Breast epithelium (tissue), 4 donors: ENCODE measurements at regions not wholly inside any gene's neighbourhood (a gene's known extent, or its start where the extent isn't known, plus 50 kb on each side); places are given as distances from the start of the nearest gene placed in this dataset.

ENCODE experiments used
- DNase-seq, 2 donors: peaks; one replicate each; pipeline ENCODE4 v3.0.0-alpha.2; 2019; ENCODE audit warnings: low spot score in 2 of 2
- H3K27ac ChIP-seq, 2 donors: fragments of 200-600 bp; sonication (generic) in 1 of 2; one replicate each; pipeline ENCODE4 v1.5.1; 2016 to 2019; ENCODE audit warnings: mild to moderate bottlenecking in 1 of 2
- H3K27me3 ChIP-seq, 2 donors: fragments of 200-600 bp; sonication (generic) in 1 of 2; one replicate each; pipeline versions ENCODE4 v1.5.1 to v1.6.0; 2017 to 2019; ENCODE audit warnings: control low read depth in 1 of 2, mild to moderate bottlenecking in 1 of 2
- H3K36me3 ChIP-seq: fragments of 200-600 bp; one replicate; pipeline ENCODE4 v1.5.1; 2019
- H3K4me1 ChIP-seq, 2 donors: fragments of 200-600 bp; sonication (generic); one replicate each; pipeline ENCODE4 v1.5.1; 2016 to 2019; ENCODE audit warnings: control low read depth in 1 of 2
- H3K4me3 ChIP-seq, 3 donors: fragments of 200-600 bp; sonication (generic); 1 replicate in 2 of 3; 2 replicates in 1 of 3; pipeline ENCODE4 v1.5.1; 2016 to 2019; ENCODE audit warnings: mild to moderate bottlenecking in 3 of 3, moderate library complexity in 2 of 3
- H3K9me3 ChIP-seq, 2 donors: fragments of 200-600 bp; sonication (generic) in 1 of 2; one replicate each; pipeline ENCODE4 v1.5.1; 2016 to 2019; ENCODE audit warnings: control low read depth in 1 of 2
- CTCF ChIP-seq, 3 donors: fragments of 450-650 bp; IDR thresholded peaks; one replicate each; pipeline ENCODE4 v1.5.1; 2016 to 2017; ENCODE audit warnings: antibody characterized with exemption in 3 of 3, mild to moderate bottlenecking in 3 of 3, moderate library complexity in 3 of 3
- POLR2A ChIP-seq: fragments of 450-650 bp; IDR thresholded peaks from one replicate; pipeline ENCODE4 v1.6.1; 2016; ENCODE audit warnings: antibody characterized with exemption, mild to moderate bottlenecking, moderate library complexity
- POLR2AphosphoS5 ChIP-seq, 3 donors: sonication (generic); formaldehyde crosslinking; IDR thresholded peaks; one replicate each; pipeline ENCODE4 v1.6.1; 2017; ENCODE audit warnings: antibody characterized with exemption in 3 of 3
- intact Hi-C: fragments of 100-400 bp; cut with DNase I; formaldehyde crosslinking; loops from one replicate; pipeline ENCODE4 v1.15.1; 2023; ENCODE audit warnings: low total_unique reads

- Histone ChIP-seq H3K27ac (peak overlapping the region; percentile 21 to 30), H3K36me3 (no peaks in the 10 kb centered on the region), H3K4me3 (no peak overlapping the region), H3K4me1 (peaks cover 0 to 3% of the 10 kb centered on the region in 2 donors), H3K27me3 (no peaks in the 10 kb centered on the region), H3K9me3 (no peaks in the 10 kb centered on the region)
- no peak for DNase-seq
- intact Hi-C loops, result no loop called here
- TF ChIP-seq CTCF (IDR thresholded peaks at IDR 0.05), result no peak
Observed at GRCh38 chr13:33723365-33723764, 94.6 kb upstream of the RFC3 start.

GRCh38 chr13:33723772-33724435 is 94.0 kb upstream of the RFC3 start:
- TF ChIP-seq CTCF (IDR thresholded peaks at IDR 0.05) (peak; percentile 61 to 78 (median 75)), POLR2AphosphoS5 (IDR thresholded peaks at IDR 0.05) (peak in 1 of 3 donors; percentile 34), POLR2A (no peak)
- no peaks in the 10 kb centered on the region for H3K36me3 ChIP-seq
- no peaks in the 10 kb centered on the region for H3K9me3 ChIP-seq
- H3K4me3 ChIP-seq, result no peak overlapping the region
- intact Hi-C loops, result no loop called here
- peak; percentile 66 to 78 for DNase-seq
- no peak overlapping the region for H3K27ac ChIP-seq
- H3K4me1 ChIP-seq, result peaks cover 0 to 3% of the 10 kb centered on the region in 2 donors
- no peaks in the 10 kb centered on the region for H3K27me3 ChIP-seq

- no peak for DNase-seq
- H3K4me1 ChIP-seq, result peaks cover 0 to 3% of the 10 kb centered on the region in 2 donors
- intact Hi-C loops, result no loop called here
- H3K4me3 ChIP-seq, result no peak overlapping the region
- no peak overlapping the region for H3K27ac ChIP-seq
- H3K9me3 ChIP-seq, result no peaks in the 10 kb centered on the region
- no peaks in the 10 kb centered on the region for H3K36me3 ChIP-seq
- no peak for TF ChIP-seq POLR2AphosphoS5 (IDR thresholded peaks at IDR 0.05)
- TF ChIP-seq CTCF (IDR thresholded peaks at IDR 0.05), result no peak
- no peak for TF ChIP-seq POLR2A
- no peaks in the 10 kb centered on the region for H3K27me3 ChIP-seq
Observed at GRCh38 chr13:33725340-33725739, 92.6 kb upstream of the RFC3 start.

GRCh38 chr13:33727297-33728083 is 90.5 kb upstream of the RFC3 start:
- Histone ChIP-seq H3K36me3 (no peaks in the 10 kb centered on the region), H3K4me3 (no peak overlapping the region), H3K4me1 (peaks cover 0 to 3% of the 10 kb centered on the region in 2 donors), H3K27me3 (no peaks in the 10 kb centered on the region), H3K27ac (peak overlapping the region; percentile 50 to 61), H3K9me3 (no peaks in the 10 kb centered on the region)
- TF ChIP-seq CTCF (IDR thresholded peaks at IDR 0.05) (no peak), POLR2AphosphoS5 (IDR thresholded peaks at IDR 0.05) (no peak)
- no peak for DNase-seq
- intact Hi-C loops, result no loop called here
